ENCODE measurements at regions not wholly inside any gene's neighbourhood (a gene's known extent, or its start where the extent isn't known, plus 50 kb on each side); places are given as distances from the start of the nearest gene placed in this dataset.

DNA sequence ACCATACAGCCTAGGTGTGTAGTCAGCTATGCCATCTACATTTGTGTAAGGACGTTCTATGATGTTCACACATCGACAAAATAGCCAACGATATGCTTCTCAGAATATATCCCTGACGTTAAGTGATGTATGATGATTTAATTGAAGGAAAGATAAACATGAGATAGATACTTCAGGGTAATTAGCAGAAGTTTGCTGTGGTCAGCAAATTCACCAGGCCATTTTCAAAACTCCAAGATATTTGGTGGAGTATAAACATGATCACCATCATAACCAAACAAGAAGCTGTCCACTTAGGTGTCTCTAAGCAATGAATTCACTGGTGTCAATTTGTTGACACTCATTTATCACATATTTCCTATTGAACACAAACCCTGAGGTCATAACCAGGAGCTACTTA lies 885.6 kb upstream of the NR2F2 start:
- DNase-seq (ENCODE audit: low read depth): no peak

DNA sequence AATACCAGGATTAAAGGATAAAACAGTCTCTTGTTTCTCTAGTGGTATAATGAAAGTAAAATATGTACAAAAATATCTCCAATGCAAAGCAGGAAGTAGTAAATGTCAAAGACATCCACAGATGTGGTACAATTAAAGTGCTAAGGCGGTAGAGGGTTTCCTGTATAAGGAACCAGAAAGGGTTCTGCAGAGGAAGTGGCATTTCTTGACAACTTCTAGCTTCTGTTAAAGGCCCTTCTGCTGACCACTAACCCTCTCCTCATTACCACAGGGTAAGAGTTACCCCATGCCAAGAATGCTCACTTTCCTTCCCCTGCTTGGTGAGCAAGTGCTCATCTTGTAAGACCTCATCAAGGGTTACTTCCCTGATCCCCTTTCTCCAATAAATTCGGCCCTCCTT lies 883.6 kb upstream of the NR2F2 start:
- DNase-seq (ENCODE audit: low read depth): peak; percentile 1

DNA sequence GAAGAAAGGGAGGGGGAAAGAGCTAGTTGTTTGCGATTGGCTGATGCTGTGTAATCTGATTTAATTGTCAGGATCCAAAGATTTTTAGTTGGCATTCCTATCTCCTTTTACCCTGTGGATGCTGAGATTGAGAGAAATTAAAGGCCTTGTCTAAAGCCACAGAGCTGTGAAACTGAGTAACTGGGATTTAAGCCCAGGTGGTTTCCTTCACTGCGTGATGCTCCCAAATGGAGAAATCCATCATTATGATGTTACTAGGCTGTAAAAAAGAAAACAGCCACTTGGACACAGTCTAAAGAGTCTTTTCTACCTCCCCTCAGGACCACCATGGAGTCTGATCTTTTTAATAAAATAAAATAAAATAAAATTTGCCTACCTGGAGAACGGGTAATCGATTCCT lies 883.0 kb upstream of the NR2F2 start:
- no peak for DNase-seq (ENCODE audit: low read depth)

DNA sequence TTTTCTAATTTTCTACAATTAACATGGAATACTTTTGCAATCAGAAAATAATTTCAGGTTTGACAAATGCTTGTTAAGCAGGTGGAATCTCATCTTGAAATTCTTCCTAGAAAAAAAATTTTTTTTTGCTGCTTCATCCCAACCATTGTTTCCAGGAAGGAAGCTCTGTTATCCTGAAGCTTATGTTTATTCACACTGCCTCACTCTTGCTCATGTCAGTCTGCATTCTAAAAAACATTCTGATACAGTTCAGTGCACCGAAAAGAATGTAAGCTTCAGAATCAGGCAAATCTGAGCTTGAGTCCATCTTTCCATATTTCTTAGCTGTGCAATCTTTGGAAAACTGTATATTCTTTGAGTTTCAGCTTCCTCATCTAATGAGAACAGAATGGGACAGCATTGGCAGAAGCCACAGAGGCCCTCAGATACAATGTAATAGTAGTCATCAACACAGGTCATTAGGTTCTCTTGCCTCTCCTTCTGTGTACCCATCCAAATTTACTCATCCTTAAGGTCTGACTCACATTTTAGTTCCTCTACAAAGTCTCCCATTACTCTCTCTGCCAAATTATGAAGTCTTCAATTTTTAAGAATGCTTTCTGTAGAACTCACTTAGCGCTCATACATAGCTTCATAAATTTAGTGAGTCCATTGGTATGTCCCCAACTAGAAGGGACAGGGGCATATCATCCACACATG lies 881.8 kb upstream of the NR2F2 start:
- DNase-seq (ENCODE audit: low read depth): no peak

DNA sequence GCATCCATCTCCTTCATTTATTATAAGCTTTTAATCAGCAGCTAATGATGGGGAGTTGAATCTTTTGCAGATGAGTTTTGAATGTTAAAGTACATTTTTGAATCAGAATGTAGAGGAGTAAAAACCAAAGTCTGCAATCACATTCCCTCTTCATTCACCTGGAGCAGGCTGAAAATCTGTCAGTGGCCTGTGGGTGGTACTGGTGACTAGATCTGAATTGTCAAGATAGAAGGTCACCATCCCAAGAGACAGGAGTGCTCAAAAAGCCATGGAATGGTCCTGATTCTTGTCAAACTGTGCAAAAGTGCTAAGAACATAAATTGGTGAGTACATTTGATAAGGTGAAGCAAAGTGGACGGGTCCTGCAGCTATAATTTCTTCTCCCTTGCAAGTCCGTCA lies 881.3 kb upstream of the NR2F2 start:
- DNase-seq (ENCODE audit: low read depth): no peak

GRCh38 chr15:95450413-95450812 lies 880.1 kb upstream of the NR2F2 start:
- DNase-seq (ENCODE audit: low read depth): no peak

GRCh38 chr15:95451938-95452337 lies 878.6 kb upstream of the NR2F2 start:
- no peak for DNase-seq (ENCODE audit: low read depth)

DNA sequence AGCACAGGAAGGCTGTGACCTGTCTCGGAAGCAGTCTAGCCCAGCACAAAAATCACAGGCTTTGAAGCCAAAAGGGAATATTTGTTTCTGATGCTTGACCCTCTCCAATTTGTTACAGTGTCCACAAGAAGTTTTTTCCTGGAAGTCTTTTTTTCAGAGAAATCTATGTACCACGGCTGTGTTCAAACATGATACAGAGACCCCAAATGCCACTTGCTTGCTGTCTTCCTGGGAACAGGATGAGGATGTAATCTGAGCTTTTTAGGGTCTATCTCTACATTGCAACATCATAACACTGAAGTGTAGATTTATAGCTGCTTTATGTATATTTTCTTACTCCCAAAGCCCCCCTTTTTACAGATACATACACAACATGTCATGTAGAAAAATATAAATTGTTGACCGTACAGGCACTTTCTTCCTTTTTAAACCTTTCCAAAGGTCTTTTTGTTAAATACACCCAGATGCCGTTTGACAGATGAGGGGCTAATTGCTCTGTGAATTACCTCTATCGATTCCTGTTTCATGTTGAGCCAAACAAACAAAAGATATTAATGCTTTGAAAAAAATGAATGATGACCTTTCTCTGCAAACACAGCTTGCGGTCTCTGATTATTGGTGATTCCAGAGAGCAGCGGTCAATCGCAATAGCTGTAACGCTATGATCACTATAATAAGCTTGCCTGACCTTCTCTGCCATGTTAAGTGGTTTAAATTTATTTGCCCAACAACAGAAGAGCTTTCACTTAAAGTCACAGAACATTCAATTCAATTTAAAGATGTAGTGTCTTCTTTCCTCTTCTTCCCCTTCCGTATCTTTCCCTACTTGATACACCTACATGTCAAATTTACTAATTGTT lies 875.9 kb upstream of the NR2F2 start:
- DNase-seq (ENCODE audit: low read depth): no peak

GRCh38 chr15:95457520-95457919 lies 873.0 kb upstream of the NR2F2 start:
- no peak for DNase-seq (ENCODE audit: low read depth)

DNA sequence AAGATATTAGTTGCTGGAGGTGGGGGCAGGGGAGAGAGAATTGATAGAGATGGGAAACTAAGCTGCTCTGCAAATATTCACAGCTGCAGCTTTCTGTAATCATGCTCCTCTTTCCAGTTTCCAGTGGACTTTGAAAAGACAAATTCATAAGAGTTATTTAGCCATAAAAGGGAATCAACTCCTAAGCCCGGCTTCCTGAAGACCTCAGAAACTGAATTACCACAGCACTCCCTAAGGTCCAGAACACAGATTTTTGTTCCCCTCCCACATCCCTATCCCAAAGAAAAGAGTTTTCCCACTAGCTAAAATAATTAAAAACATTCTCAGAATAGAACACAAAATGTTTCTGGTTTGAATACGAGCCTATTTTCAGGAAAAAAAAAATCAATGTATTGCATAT lies 871.8 kb upstream of the NR2F2 start:
- DNase-seq (ENCODE audit: low read depth): no peak

- no peak for DNase-seq (ENCODE audit: low read depth)
Observed at GRCh38 chr15:95459273-95459672, 871.2 kb upstream of the NR2F2 start.

- no peak for DNase-seq (ENCODE audit: low read depth)
Observed at GRCh38 chr15:95464509-95464908, 866.0 kb upstream of the NR2F2 start.

DNA sequence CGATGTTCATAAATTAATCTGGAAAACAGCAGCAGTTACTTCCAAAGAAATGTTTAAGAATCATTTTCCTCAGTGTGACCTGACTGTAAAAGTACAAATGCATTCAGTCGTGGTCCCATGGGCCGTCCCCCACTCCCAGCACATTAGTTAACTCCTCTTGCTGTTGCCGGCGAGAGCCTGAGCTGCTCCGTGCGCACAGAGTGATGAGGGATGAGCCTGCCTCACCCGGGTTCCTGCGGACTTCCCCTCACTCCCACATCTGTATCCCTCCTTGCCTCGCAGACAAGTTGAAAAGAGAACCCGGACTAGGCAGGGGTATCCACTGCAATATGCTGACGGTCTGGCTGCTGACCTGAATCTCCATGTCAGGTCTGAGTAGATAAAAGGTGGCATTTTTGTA lies 861.7 kb upstream of the NR2F2 start:
- no peak for DNase-seq (ENCODE audit: low read depth)

DNA sequence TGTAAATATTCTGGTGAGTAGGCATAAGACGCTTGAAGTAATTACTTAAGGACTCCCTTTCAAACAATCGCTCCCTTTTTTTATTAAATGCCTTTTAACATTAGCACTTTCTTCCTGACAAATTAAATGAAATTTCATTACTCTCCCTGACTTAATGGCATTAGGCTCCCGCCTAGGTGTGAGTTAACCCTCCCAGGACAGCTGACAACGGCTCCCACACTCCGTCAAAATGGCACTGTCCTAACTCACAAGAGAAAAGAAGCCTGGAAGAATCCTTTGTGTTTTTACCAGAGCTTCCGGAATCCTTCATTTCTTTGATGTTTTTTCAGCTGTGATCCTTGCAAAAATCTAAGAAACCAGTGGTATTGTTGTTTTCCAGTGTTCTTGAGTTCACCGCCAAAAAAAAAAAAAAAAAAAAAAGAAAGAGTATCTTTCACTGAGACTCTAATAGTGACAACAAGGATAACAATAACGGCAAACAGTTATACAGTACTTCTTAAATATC lies 861.0 kb upstream of the NR2F2 start:
- DNase-seq (ENCODE audit: low read depth): no peak

DNA sequence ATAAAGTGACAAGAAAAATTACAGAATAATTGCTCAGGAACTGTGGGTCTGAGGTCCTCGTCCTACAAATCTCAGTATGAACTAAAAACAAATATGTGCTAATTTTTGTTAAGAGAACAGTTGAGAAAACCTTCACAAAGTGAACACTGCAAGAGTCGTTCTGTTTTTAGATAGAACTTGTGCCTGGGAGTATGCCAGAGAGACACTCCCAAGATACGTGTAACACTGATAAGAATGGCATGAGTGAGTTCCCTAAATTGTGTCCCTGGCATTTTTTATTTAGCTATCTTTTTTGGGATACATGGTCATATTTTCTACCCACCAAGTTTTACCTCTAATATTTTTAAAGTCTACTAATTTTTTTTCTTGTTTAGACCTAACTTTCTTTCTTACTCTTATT lies 860.0 kb upstream of the NR2F2 start:
- no peak for DNase-seq (ENCODE audit: low read depth)

DNA sequence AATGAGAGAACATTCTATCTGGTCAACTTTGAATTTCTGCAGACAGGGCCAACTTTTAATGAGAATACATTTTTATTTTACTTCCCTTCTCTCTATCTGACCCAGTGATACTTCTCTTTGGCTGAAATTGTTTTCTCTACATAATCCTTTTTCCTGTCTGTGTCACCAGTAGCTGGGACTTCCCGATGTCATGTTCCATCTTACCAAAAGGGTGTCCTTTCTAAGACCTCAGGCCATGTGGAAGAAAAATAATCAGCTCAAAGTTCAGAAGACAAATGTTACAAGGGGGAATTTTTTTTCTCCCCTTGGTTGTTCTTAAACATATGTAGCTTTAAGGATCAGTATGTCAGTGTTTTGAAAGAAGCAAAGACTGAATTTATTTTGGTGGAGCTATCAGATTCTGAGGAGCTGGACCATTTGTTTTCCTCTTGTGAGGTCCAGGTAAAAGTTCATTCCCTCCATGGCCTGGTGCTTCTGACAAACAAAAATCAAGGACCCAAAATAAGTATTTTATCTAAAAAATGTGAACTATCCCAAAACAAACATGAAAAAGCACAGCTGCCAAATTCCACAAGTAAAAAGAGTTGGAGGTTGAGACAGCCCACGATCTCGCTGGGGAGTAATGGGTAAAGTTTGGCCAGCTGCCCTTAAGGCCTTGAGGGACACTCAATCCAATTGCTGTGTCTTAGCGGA lies 859.4 kb upstream of the NR2F2 start:
- DNase-seq (ENCODE audit: low read depth): no peak

- DNase-seq (ENCODE audit: low read depth): no peak
Observed at GRCh38 chr15:95471690-95472086, 858.8 kb upstream of the NR2F2 start.

DNA sequence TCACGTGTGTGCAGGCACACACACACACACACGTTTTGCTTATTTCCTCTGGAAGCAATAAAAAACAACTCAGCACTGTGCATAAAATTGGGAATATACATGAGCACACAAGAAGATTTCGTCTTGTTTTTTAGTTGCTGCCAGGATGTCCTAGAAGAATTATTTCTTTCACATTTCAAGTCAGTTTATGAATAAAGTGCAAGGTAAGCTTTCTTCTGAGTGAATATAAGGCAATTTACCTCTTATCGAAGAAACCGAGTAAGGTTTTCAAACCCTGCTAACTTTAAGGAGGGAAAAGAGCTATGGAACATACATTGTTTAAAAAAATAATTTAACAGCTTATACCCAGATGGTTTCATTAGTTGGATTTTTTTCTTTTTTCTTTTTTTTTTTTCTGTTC lies 855.4 kb upstream of the NR2F2 start:
- DNase-seq (ENCODE audit: low read depth): no peak

- DNase-seq (ENCODE audit: low read depth): no peak
Observed at GRCh38 chr15:95479308-95479707, 851.2 kb upstream of the NR2F2 start.

GRCh38 chr15:95485367-95485766 lies 845.1 kb upstream of the NR2F2 start:
- DNase-seq (ENCODE audit: low read depth): no peak

GRCh38 chr15:95486224-95486623 lies 844.3 kb upstream of the NR2F2 start:
- DNase-seq (ENCODE audit: low read depth): no peak

DNA sequence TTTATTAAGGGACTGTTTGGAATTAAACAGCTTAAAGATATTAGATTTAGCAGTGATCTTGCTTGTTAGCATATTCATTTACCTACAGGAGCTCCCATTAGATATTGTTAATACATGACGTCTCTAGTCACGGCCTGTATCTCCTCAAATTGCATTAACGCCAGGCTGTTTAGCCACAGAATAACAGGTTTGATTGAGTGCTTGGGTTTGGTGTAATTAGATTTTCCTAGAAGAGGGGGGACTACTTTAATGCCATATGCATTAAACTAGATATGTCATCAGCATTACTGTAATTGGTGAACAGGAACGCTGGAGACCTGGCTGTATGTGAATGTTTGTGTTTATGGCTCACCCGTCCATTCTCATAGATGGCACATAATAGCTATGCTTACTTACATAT lies 841.4 kb upstream of the NR2F2 start:
- DNase-seq (ENCODE audit: low read depth): no peak
